DOHH2 (cell line): ENCODE measurements at regions not wholly inside any gene's neighbourhood (a gene's known extent, or its start where the extent isn't known, plus 50 kb on each side); places are given as distances from the start of the nearest gene placed in this dataset.

Experiments used
- H3F3A ChIP-seq: fragments of 200-600 bp; sonication (generic), shearing (Covaris generic); 2 replicates; pipeline ENCODE4 v1.6.0; 2016; ENCODE audit warnings: antibody characterized with exemption, mild to moderate bottlenecking; ENCODE audit not compliant: control insufficient read depth, insufficient read depth
- H3K27ac ChIP-seq: fragments of 200-600 bp; sonication (generic); 2 replicates; pipeline ENCODE4 v1.5.1; 2014; ENCODE audit warnings: low read depth, mild to moderate bottlenecking, low read length, moderate library complexity
- H3K27me3 ChIP-seq: fragments of 200-600 bp; sonication (generic); 2 replicates; pipeline ENCODE4 v1.6.1; 2014; ENCODE audit warnings: mild to moderate bottlenecking, low read length, mixed read lengths; ENCODE audit not compliant: control insufficient read depth
- H3K36me3 ChIP-seq: fragments of 200-600 bp; sonication (generic); 2 replicates; pipeline ENCODE4 v1.6.1; 2014; ENCODE audit warnings: mild to moderate bottlenecking, low read length, moderate library complexity, mixed read lengths; ENCODE audit not compliant: control insufficient read depth
- H3K4me1 ChIP-seq: fragments of 200-600 bp; sonication (generic); 2 replicates; pipeline ENCODE4 v1.6.1; 2014; ENCODE audit warnings: mild to moderate bottlenecking, low read length, mixed read lengths; ENCODE audit not compliant: control insufficient read depth
- H3K4me2 ChIP-seq: fragments of 200-600 bp; sonication (generic); 2 replicates; pipeline ENCODE4 v1.6.0; 2014; ENCODE audit warnings: mild to moderate bottlenecking, low read length, moderate library complexity
- H3K4me3 ChIP-seq: fragments of 200-600 bp; sonication (generic); 2 replicates; pipeline ENCODE4 v1.5.1; 2014; ENCODE audit warnings: mild to moderate bottlenecking, low read length, mixed read lengths
- H3K79me2 ChIP-seq: fragments of 200-600 bp; sonication (generic); 2 replicates; pipeline ENCODE4 v1.6.1; 2014; ENCODE audit warnings: mild to moderate bottlenecking, low read length, mixed read lengths; ENCODE audit not compliant: control insufficient read depth
- H3K9me2 ChIP-seq: fragments of 200-600 bp; sonication (generic); replicated peaks from 2 replicates; pipeline ENCODE4 v1.6.1; 2014; ENCODE audit warnings: mild to moderate bottlenecking, low read length, mixed read lengths; ENCODE audit not compliant: control insufficient read depth
- H3K9me3 ChIP-seq: fragments of 200-600 bp; sonication (generic); 2 replicates; pipeline ENCODE4 v1.6.1; 2014; ENCODE audit warnings: antibody characterized with exemption, low read length, mixed read lengths; ENCODE audit not compliant: control insufficient read depth, insufficient read depth
- H4K20me1 ChIP-seq: fragments of 200-600 bp; sonication (generic); 2 replicates; pipeline ENCODE4 v1.6.0; 2014; ENCODE audit warnings: low read depth, mild to moderate bottlenecking, antibody characterized with exemption, low read length, moderate library complexity; ENCODE audit not compliant: control insufficient read depth, insufficient read depth
- CTCF ChIP-seq: fragments of 200-600 bp; sonication (generic); IDR thresholded peaks from one replicate; pipeline ENCODE4 v1.5.1; 2014; ENCODE audit warnings: antibody characterized with exemption, mild to moderate bottlenecking, low read depth, low read length; ENCODE audit not compliant: poor library complexity, severe bottlenecking
- EZH2phosphoT487 ChIP-seq: fragments of 200-600 bp; sonication (generic); IDR thresholded peaks from 2 replicates; pipeline ENCODE4 v1.6.1; 2017; ENCODE audit warnings: borderline replicate concordance, mild to moderate bottlenecking, antibody characterized with exemption, low read length, moderate library complexity, mixed read lengths

- Histone ChIP-seq H3K9me3 (no peaks in the 10 kb centered on the region), H3K4me3 (no peak overlapping the region)
- TF ChIP-seq CTCF (no peak), EZH2phosphoT487 (no peak)
Observed at GRCh38 chr16:52312716-52313115, 234.2 kb downstream of the TOX3 start.

GRCh38 chr16:52309446-52310416 is 237.2 kb downstream of the TOX3 start:
- H3K9me2 ChIP-seq, result no peaks in the 10 kb centered on the region
- H3K79me2 ChIP-seq, result no peaks in the 10 kb centered on the region
- H3K4me3 ChIP-seq, result no peak overlapping the region
- no peaks in the 10 kb centered on the region for H3K4me1 ChIP-seq
- H3K36me3 ChIP-seq, result no peaks in the 10 kb centered on the region
- no peaks in the 10 kb centered on the region for H3K27me3 ChIP-seq
- H4K20me1 ChIP-seq, result no peaks in the 10 kb centered on the region
- no peaks in the 10 kb centered on the region for H3K9me3 ChIP-seq
- H3K27ac ChIP-seq, result no peak overlapping the region
- no peak for TF ChIP-seq CTCF
- TF ChIP-seq EZH2phosphoT487, result no peak
- no peaks in the 10 kb centered on the region for H3F3A ChIP-seq
- H3K4me2 ChIP-seq, result no peak overlapping the region

More at GRCh38 chr16:52312716-52313115, 234.2 kb downstream of the TOX3 start:
- H3K9me2 ChIP-seq, result no peaks in the 10 kb centered on the region
- no peaks in the 10 kb centered on the region for H3K79me2 ChIP-seq
- no peak overlapping the region for H3K4me2 ChIP-seq
- no peaks in the 10 kb centered on the region for H3F3A ChIP-seq
- H3K27me3 ChIP-seq, result no peaks in the 10 kb centered on the region
- no peak overlapping the region for H3K27ac ChIP-seq
- H3K4me1 ChIP-seq, result no peaks in the 10 kb centered on the region
- H4K20me1 ChIP-seq, result no peaks in the 10 kb centered on the region
- H3K36me3 ChIP-seq, result no peaks in the 10 kb centered on the region

- Histone ChIP-seq H3F3A (no peaks in the 10 kb centered on the region), H3K36me3 (no peaks in the 10 kb centered on the region), H3K9me3 (no peaks in the 10 kb centered on the region), H3K27ac (no peak overlapping the region), H3K9me2 (no peaks in the 10 kb centered on the region), H4K20me1 (no peaks in the 10 kb centered on the region), H3K27me3 (no peaks in the 10 kb centered on the region), H3K4me1 (no peaks in the 10 kb centered on the region), H3K79me2 (no peaks in the 10 kb centered on the region), H3K4me3 (no peak overlapping the region), H3K4me2 (no peak overlapping the region)
- TF ChIP-seq EZH2phosphoT487 (no peak), CTCF (no peak)
Observed at GRCh38 chr16:52308051-52308450, 238.9 kb downstream of the TOX3 start.
